ENCODE measurements at regions not wholly inside any gene's neighbourhood (a gene's known extent, or its start where the extent isn't known, plus 50 kb on each side); places are given as distances from the start of the nearest gene placed in this dataset.

DNA sequence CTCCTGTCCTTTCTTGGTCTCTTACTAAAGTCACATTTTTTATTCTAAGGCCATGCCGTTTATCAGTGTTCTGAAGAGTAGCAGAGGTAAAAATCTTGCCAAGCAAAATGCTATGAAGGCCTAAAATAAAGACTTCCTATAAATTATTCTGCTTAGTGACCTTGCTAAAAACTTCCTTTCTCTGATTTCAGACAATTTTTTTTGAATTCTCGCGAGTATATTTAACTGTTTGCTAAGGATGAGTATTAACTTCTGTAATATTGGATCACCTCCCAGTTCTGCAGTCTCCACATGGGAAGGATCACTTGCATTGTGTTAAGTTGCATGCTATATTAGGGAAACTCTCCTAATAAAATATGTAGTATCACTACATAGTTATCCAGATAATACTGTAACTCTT, 123.4 kb upstream of the SNX7 start:
- ChIA-PET CTCF (no interaction called here), POLR2A (no interaction called here)
- Histone ChIP-seq H3F3A (replicated peaks; ENCODE audit: insufficient read depth) (no peaks in the 10 kb centered on the region), H3K9me2 (no peaks in the 10 kb centered on the region), H3K4me3 (ENCODE audit: low read depth in 2 of 2, low read length in 1 of 2) (no peak overlapping the region), H3K4me1 (ENCODE audit: control insufficient read depth in 1 of 2, insufficient read depth in 2 of 2, low read depth in 1 of 2, low read length in 1 of 2) (no peaks in the 10 kb centered on the region), H3K9me3 (no peaks in the 10 kb centered on the region), H3K4me2 (no peak overlapping the region), H3K36me3 (replicated peaks in 1 of 2; ENCODE audit: control insufficient read depth in 1 of 2, insufficient read depth in 2 of 2, low read length in 1 of 2) (no peaks in the 10 kb centered on the region), H3K9ac (no peak overlapping the region), H3K27ac (ENCODE audit: low read depth in 2 of 2, low read length in 1 of 2) (no peak overlapping the region), H4K20me1 (ENCODE audit: insufficient read depth) (no peaks in the 10 kb centered on the region), H3K79me2 (ENCODE audit: insufficient read depth) (no peaks in the 10 kb centered on the region), H2AFZ (ENCODE audit: low read depth) (no peak overlapping the region), H3K27me3 (ENCODE audit: insufficient read depth) (no peaks in the 10 kb centered on the region)
- no peak for DNase-seq
- WGBS (ENCODE audit: low lambda C conversion rate), result 68% methylated on average over 3 of the region's 3 CpGs
- no peak for TF ChIP-seq ELF1 (IDR thresholded peaks at IDR 0.05)
- TF ChIP-seq FOXM1 (IDR thresholded peaks at IDR 0.05; ENCODE audit: low read depth), result no peak
- no peak for TF ChIP-seq MXI1 (IDR thresholded peaks at IDR 0.05; ENCODE audit: low read depth, low read length)
- no peak for TF ChIP-seq FOXJ3 (CRISPR knock-in tag; IDR thresholded peaks at IDR 0.05)
- TF ChIP-seq CHD2 (IDR thresholded peaks at IDR 0.05; ENCODE audit: low read length, partially characterized antibody), result no peak
- TF ChIP-seq, protein P1, sequence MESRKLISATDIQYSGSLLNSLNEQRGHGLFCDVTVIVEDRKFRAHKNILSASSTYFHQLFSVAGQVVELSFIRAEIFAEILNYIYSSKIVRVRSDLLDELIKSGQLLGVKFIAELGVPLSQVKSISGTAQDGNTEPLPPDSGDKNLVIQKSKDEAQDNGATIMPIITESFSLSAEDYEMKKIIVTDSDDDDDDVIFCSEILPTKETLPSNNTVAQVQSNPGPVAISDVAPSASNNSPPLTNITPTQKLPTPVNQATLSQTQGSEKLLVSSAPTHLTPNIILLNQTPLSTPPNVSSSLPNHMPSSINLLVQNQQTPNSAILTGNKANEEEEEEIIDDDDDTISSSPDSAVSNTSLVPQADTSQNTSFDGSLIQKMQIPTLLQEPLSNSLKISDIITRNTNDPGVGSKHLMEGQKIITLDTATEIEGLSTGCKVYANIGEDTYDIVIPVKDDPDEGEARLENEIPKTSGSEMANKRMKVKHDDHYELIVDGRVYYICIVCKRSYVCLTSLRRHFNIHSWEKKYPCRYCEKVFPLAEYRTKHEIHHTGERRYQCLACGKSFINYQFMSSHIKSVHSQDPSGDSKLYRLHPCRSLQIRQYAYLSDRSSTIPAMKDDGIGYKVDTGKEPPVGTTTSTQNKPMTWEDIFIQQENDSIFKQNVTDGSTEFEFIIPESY (IDR thresholded peaks at IDR 0.05; ENCODE audit: borderline replicate concordance, low read depth), result no peak
- no peak for TF ChIP-seq NRF1 (IDR thresholded peaks at IDR 0.05; ENCODE audit: low read depth, low read length)
- no peak for TF ChIP-seq USF2 (IDR thresholded peaks at IDR 0.05; ENCODE audit: borderline replicate concordance, low read depth, low read length)
- TF ChIP-seq SIN3A (IDR thresholded peaks at IDR 0.05; ENCODE audit: borderline replicate concordance, low read depth, low read length), result no peak
- TF ChIP-seq MEF2A (IDR thresholded peaks at IDR 0.05; ENCODE audit: borderline replicate concordance, low read depth), result no peak
- TF ChIP-seq SMC3 (IDR thresholded peaks at IDR 0.05; ENCODE audit: low read depth, low read length), result no peak
- no peak for TF ChIP-seq GABPA (IDR thresholded peaks at IDR 0.05; ENCODE audit: low read depth)
- no peak for TF ChIP-seq TAF1 (IDR thresholded peaks at IDR 0.05; ENCODE audit: borderline replicate concordance, low read depth, low read length)
- TF ChIP-seq POLR2AphosphoS5 (IDR thresholded peaks at IDR 0.05; ENCODE audit: low read depth, low read length), result no peak
- TF ChIP-seq EZH2phosphoT487 (IDR thresholded peaks at IDR 0.05; ENCODE audit: borderline replicate concordance, low read depth), result no peak

- Histone ChIP-seq H3K4me3 (ENCODE audit: low read depth in 2 of 2, low read length in 1 of 2) (no peak overlapping the region), H3K27me3 (ENCODE audit: insufficient read depth) (no peaks in the 10 kb centered on the region), H4K20me1 (ENCODE audit: insufficient read depth) (no peaks in the 10 kb centered on the region), H3K27ac (ENCODE audit: low read depth in 2 of 2, low read length in 1 of 2) (no peak overlapping the region), H3K79me2 (ENCODE audit: insufficient read depth) (no peaks in the 10 kb centered on the region), H3F3A (replicated peaks; ENCODE audit: insufficient read depth) (no peaks in the 10 kb centered on the region), H3K4me2 (no peak overlapping the region), H3K9ac (no peak overlapping the region), H3K4me1 (ENCODE audit: control insufficient read depth in 1 of 2, insufficient read depth in 2 of 2, low read depth in 1 of 2, low read length in 1 of 2) (no peaks in the 10 kb centered on the region), H3K36me3 (replicated peaks in 1 of 2; ENCODE audit: control insufficient read depth in 1 of 2, insufficient read depth in 2 of 2, low read length in 1 of 2) (no peaks in the 10 kb centered on the region), H3K9me3 (no peaks in the 10 kb centered on the region), H2AFZ (ENCODE audit: low read depth) (no peak overlapping the region), H3K9me2 (no peaks in the 10 kb centered on the region)
- 43% methylated on average over 4 of the region's 4 CpGs for whole genome bisulfite sequencing (ENCODE audit: low lambda C conversion rate)
- no peak for DNase-seq
- POLR2A ChIA-PET, result no interaction called here
- CTCF ChIA-PET, result no interaction called here
- TF ChIP-seq SMC3 (IDR thresholded peaks at IDR 0.05; ENCODE audit: low read depth, low read length) (no peak), FOSL2 (IDR thresholded peaks at IDR 0.05; ENCODE audit: borderline replicate concordance, low read depth) (no peak), TCF12 (IDR thresholded peaks at IDR 0.05) (no peak), POLR2AphosphoS5 (IDR thresholded peaks at IDR 0.05; ENCODE audit: low read depth, low read length) (no peak), RCOR1 (IDR thresholded peaks at IDR 0.05; ENCODE audit: low read length) (no peak), NRF1 (IDR thresholded peaks at IDR 0.05; ENCODE audit: low read depth, low read length) (no peak), TAF1 (IDR thresholded peaks at IDR 0.05; ENCODE audit: borderline replicate concordance, low read depth, low read length) (no peak), FOXM1 (IDR thresholded peaks at IDR 0.05; ENCODE audit: low read depth) (no peak), GABPA (IDR thresholded peaks at IDR 0.05; ENCODE audit: low read depth) (no peak), MEF2A (IDR thresholded peaks at IDR 0.05; ENCODE audit: borderline replicate concordance, low read depth) (no peak), TEAD4 (IDR thresholded peaks at IDR 0.05; ENCODE audit: borderline replicate concordance, insufficient read depth) (no peak)
- TF ChIP-seq, protein P1 (IDR thresholded peaks at IDR 0.05; ENCODE audit: borderline replicate concordance, low read depth), result no peak
- TF ChIP-seq, protein P2, sequence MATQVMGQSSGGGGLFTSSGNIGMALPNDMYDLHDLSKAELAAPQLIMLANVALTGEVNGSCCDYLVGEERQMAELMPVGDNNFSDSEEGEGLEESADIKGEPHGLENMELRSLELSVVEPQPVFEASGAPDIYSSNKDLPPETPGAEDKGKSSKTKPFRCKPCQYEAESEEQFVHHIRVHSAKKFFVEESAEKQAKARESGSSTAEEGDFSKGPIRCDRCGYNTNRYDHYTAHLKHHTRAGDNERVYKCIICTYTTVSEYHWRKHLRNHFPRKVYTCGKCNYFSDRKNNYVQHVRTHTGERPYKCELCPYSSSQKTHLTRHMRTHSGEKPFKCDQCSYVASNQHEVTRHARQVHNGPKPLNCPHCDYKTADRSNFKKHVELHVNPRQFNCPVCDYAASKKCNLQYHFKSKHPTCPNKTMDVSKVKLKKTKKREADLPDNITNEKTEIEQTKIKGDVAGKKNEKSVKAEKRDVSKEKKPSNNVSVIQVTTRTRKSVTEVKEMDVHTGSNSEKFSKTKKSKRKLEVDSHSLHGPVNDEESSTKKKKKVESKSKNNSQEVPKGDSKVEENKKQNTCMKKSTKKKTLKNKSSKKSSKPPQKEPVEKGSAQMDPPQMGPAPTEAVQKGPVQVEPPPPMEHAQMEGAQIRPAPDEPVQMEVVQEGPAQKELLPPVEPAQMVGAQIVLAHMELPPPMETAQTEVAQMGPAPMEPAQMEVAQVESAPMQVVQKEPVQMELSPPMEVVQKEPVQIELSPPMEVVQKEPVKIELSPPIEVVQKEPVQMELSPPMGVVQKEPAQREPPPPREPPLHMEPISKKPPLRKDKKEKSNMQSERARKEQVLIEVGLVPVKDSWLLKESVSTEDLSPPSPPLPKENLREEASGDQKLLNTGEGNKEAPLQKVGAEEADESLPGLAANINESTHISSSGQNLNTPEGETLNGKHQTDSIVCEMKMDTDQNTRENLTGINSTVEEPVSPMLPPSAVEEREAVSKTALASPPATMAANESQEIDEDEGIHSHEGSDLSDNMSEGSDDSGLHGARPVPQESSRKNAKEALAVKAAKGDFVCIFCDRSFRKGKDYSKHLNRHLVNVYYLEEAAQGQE (IDR thresholded peaks at IDR 0.05; ENCODE audit: low read depth, low read length), result no peak
Measured at GRCh38 chr1:98523256-98523655, 138.3 kb upstream of the SNX7 start.
